GM23338 (cell line): ENCODE measurements at regions not wholly inside any gene's neighbourhood (a gene's known extent, or its start where the extent isn't known, plus 50 kb on each side); places are given as distances from the start of the nearest gene placed in this dataset.

Experiments used
- CREB1 ChIP-seq: fragments of 250-450 bp; sonication (Bioruptor Pico); IDR thresholded peaks from 2 replicates; pipeline ENCODE4 v1.5.0; 2020; ENCODE audit warnings: low read depth, mild to moderate bottlenecking, moderate library complexity
- CTCF ChIP-seq, 2 experiments: fragments of 200-600 bp in 1 of 2; sonication (generic) in 1 of 2; conservative IDR thresholded peaks; 2 replicates each; pipeline versions ENCODE4 v1.5.1 to v1.6.1; 2016 to 2017; ENCODE audit warnings: antibody characterized with exemption in 2 of 2, low read depth in 2 of 2, mild to moderate bottlenecking in 2 of 2, moderate library complexity in 1 of 2
- EZH2 ChIP-seq: fragments of 200-600 bp; sonication (generic); IDR thresholded peaks from one replicate; pipeline ENCODE4 v1.8.0; 2017; ENCODE audit warnings: antibody characterized with exemption, mild to moderate bottlenecking, low read depth; ENCODE audit not compliant: unreplicated experiment
- EZH2phosphoT487 ChIP-seq: fragments of 200-600 bp; sonication (generic); IDR thresholded peaks from one replicate; pipeline ENCODE4 v1.8.1; 2018; ENCODE audit warnings: antibody characterized with exemption; ENCODE audit not compliant: unreplicated experiment
- JUNB ChIP-seq: IDR thresholded peaks from one replicate; pipeline ENCODE4 v1.6.1; 2016; ENCODE audit warnings: antibody characterized with exemption; ENCODE audit not compliant: unreplicated experiment
- NANOG ChIP-seq: IDR thresholded peaks from 2 replicates; pipeline ENCODE4 v1.6.1; 2016; ENCODE audit warnings: antibody characterized with exemption, borderline replicate concordance
- REST ChIP-seq: IDR thresholded peaks from one replicate; pipeline ENCODE4 v1.6.1; 2018; ENCODE audit warnings: antibody characterized with exemption; ENCODE audit not compliant: unreplicated experiment
- STAT1 ChIP-seq: IDR thresholded peaks from one replicate; pipeline ENCODE4 v1.6.1; 2016; ENCODE audit warnings: antibody characterized with exemption; ENCODE audit not compliant: unreplicated experiment
- TF ChIP-seq, protein P1 (sequence below): fragments of 250-450 bp; sonication (Bioruptor Pico); IDR thresholded peaks from 2 replicates; pipeline ENCODE4 v1.5.0; 2020; ENCODE audit warnings: mild to moderate bottlenecking, moderate library complexity

- TF ChIP-seq, protein P1, sequence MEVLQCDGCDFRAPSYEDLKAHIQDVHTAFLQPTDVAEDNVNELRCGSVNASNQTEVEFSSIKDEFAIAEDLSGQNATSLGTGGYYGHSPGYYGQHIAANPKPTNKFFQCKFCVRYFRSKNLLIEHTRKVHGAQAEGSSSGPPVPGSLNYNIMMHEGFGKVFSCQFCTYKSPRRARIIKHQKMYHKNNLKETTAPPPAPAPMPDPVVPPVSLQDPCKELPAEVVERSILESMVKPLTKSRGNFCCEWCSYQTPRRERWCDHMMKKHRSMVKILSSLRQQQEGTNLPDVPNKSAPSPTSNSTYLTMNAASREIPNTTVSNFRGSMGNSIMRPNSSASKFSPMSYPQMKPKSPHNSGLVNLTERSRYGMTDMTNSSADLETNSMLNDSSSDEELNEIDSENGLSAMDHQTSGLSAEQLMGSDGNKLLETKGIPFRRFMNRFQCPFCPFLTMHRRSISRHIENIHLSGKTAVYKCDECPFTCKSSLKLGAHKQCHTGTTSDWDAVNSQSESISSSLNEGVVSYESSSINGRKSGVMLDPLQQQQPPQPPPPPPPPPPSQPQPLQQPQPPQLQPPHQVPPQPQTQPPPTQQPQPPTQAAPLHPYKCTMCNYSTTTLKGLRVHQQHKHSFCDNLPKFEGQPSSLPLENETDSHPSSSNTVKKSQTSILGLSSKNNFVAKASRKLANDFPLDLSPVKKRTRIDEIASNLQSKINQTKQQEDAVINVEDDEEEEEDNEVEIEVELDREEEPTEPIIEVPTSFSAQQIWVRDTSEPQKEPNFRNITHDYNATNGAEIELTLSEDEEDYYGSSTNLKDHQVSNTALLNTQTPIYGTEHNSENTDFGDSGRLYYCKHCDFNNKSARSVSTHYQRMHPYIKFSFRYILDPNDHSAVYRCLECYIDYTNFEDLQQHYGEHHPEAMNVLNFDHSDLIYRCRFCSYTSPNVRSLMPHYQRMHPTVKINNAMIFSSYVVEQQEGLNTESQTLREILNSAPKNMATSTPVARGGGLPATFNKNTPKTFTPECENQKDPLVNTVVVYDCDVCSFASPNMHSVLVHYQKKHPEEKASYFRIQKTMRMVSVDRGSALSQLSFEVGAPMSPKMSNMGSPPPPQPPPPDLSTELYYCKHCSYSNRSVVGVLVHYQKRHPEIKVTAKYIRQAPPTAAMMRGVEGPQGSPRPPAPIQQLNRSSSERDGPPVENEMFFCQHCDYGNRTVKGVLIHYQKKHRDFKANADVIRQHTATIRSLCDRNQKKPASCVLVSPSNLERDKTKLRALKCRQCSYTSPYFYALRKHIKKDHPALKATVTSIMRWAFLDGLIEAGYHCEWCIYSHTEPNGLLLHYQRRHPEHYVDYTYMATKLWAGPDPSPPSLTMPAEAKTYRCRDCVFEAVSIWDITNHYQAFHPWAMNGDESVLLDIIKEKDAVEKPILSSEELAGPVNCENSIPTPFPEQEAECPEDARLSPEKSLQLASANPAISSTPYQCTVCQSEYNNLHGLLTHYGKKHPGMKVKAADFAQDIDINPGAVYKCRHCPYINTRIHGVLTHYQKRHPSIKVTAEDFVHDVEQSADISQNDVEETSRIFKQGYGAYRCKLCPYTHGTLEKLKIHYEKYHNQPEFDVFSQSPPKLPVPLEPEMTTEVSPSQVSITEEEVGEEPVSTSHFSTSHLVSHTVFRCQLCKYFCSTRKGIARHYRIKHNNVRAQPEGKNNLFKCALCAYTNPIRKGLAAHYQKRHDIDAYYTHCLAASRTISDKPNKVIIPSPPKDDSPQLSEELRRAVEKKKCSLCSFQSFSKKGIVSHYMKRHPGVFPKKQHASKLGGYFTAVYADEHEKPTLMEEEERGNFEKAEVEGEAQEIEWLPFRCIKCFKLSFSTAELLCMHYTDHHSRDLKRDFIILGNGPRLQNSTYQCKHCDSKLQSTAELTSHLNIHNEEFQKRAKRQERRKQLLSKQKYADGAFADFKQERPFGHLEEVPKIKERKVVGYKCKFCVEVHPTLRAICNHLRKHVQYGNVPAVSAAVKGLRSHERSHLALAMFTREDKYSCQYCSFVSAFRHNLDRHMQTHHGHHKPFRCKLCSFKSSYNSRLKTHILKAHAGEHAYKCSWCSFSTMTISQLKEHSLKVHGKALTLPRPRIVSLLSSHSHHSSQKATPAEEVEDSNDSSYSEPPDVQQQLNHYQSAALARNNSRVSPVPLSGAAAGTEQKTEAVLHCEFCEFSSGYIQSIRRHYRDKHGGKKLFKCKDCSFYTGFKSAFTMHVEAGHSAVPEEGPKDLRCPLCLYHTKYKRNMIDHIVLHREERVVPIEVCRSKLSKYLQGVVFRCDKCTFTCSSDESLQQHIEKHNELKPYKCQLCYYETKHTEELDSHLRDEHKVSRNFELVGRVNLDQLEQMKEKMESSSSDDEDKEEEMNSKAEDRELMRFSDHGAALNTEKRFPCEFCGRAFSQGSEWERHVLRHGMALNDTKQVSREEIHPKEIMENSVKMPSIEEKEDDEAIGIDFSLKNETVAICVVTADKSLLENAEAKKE = no peak
- no peak for TF ChIP-seq NANOG
- TF ChIP-seq JUNB = no peak
- TF ChIP-seq EZH2phosphoT487 = no peak
- TF ChIP-seq EZH2 = no peak
- TF ChIP-seq CTCF (conservative IDR thresholded peaks at IDR 0.05; ENCODE audit: low read depth in 2 of 2) = no peak
- no peak for TF ChIP-seq STAT1
- no peak for TF ChIP-seq CREB1 (CRISPR knock-in tag)
- TF ChIP-seq REST = no peak
Measured at GRCh38 chr2:41803361-41803760, 244.5 kb upstream of the PKDCC start (continued).
